ENCODE measurements at regions not wholly inside any gene's neighbourhood (a gene's known extent, or its start where the extent isn't known, plus 50 kb on each side); places are given as distances from the start of the nearest gene placed in this dataset.

GRCh38 chr10:78374331-78375028, 340.8 kb downstream of the RPS24 start:
- TF ChIP-seq EGR1 (IDR thresholded peaks at IDR 0.05) (no peak), TAF1 (IDR thresholded peaks at IDR 0.05; ENCODE audit: low read depth) (no peak), CEBPB (IDR thresholded peaks at IDR 0.05) (no peak)

Data from Ishikawa (cell line).